Esophagus squamous epithelium (tissue), 4 donors: ENCODE measurements at regions not wholly inside any gene's neighbourhood (a gene's known extent, or its start where the extent isn't known, plus 50 kb on each side); places are given as distances from the start of the nearest gene placed in this dataset.
"Not testable (repeated sequence)": the region's sequence is repeated elsewhere in the genome, so short reads cannot be mapped to it uniquely, and the experiment has no call there.

Experiments used
- CTCF ChIP-seq, 6 experiments: fragments of 450-650 bp in 4 of 6; fragments of 200-600 bp in 2 of 6; sonication (generic) in 2 of 6; IDR thresholded peaks; one replicate each; pipeline ENCODE4 v1.5.1; 2016 to 2019; ENCODE audit warnings: antibody characterized with exemption in 6 of 6, mild to moderate bottlenecking in 4 of 6, moderate library complexity in 4 of 6
- POLR2A ChIP-seq, 4 donors: fragments of 450-650 bp; IDR thresholded peaks; one replicate each; pipeline ENCODE4 v1.6.1; 2017; ENCODE audit warnings: antibody characterized with exemption in 4 of 4, mild to moderate bottlenecking in 4 of 4, moderate library complexity in 3 of 4

GRCh38 chr2:54031288-54031687 is 60.5 kb upstream of the PSME4 start:
- TF ChIP-seq CTCF, POLR2A (IDR thresholded peaks at IDR 0.05): not testable (repeated sequence)
